H9 (cell line): ENCODE measurements at regions not wholly inside any gene's neighbourhood (a gene's known extent, or its start where the extent isn't known, plus 50 kb on each side); places are given as distances from the start of the nearest gene placed in this dataset.

Experiments used
- DNase-seq: peaks from one replicate; pipeline ENCODE4 v3.0.0-alpha.2; 2017
- H2AFZ ChIP-seq: one replicate; pipeline ENCODE4 v1.6.1; 2013; ENCODE audit warnings: mild to moderate bottlenecking, low read length, control low read depth, moderate library complexity
- H2AK5ac ChIP-seq: 2 replicates; pipeline ENCODE4 v1.6.1; 2013; ENCODE audit warnings: low read length, control low read depth, mixed read lengths; ENCODE audit not compliant: insufficient read length
- H2BK120ac ChIP-seq: one replicate; pipeline ENCODE4 v1.6.1; 2013; ENCODE audit warnings: low read depth, mild to moderate bottlenecking, low read length, control low read depth, inconsistent platforms; ENCODE audit not compliant: poor library complexity, severe bottlenecking
- H2BK12ac ChIP-seq: 2 replicates; pipeline ENCODE4 v1.6.1; 2013; ENCODE audit warnings: low read length, control low read depth, mixed read lengths, low read depth; ENCODE audit not compliant: insufficient read length
- H2BK15ac ChIP-seq: 2 replicates; pipeline ENCODE4 v1.6.1; 2013; ENCODE audit warnings: low read depth, low read length, control low read depth
- H2BK20ac ChIP-seq: one replicate; pipeline ENCODE4 v1.6.1; 2013; ENCODE audit warnings: low read depth, mild to moderate bottlenecking, low read length, control low read depth, inconsistent platforms; ENCODE audit not compliant: poor library complexity, severe bottlenecking
- H2BK5ac ChIP-seq: 2 replicates; pipeline ENCODE4 v1.6.1; 2013; ENCODE audit warnings: low read length, control low read depth, mixed read lengths; ENCODE audit not compliant: insufficient read length
- H3K14ac ChIP-seq: 2 replicates; pipeline ENCODE4 v1.6.1; 2013; ENCODE audit warnings: low read length, control low read depth; ENCODE audit not compliant: insufficient read depth
- H3K18ac ChIP-seq: 2 replicates; pipeline ENCODE4 v1.6.1; 2013; ENCODE audit warnings: low read depth, mild to moderate bottlenecking, mixed read lengths, low read length, control low read depth; ENCODE audit not compliant: insufficient read length
- H3K23ac ChIP-seq: 2 replicates; pipeline ENCODE4 v1.6.1; 2013; ENCODE audit warnings: low read length, control low read depth, mixed read lengths, low read depth; ENCODE audit not compliant: insufficient read length
- H3K23me2 ChIP-seq: 2 replicates; pipeline ENCODE4 v1.6.1; 2013; ENCODE audit warnings: low read depth, mild to moderate bottlenecking, mixed read lengths, low read length, control low read depth; ENCODE audit not compliant: insufficient read length, poor library complexity, severe bottlenecking
- H3K27ac ChIP-seq: 2 replicates; pipeline ENCODE4 v1.5.1; 2013; ENCODE audit warnings: low read length, control low read depth, mixed read lengths, low read depth; ENCODE audit not compliant: insufficient read length
- H3K27me3 ChIP-seq: 2 replicates; pipeline ENCODE4 v1.6.1; 2013; ENCODE audit warnings: low read length, control low read depth, inconsistent platforms; ENCODE audit not compliant: insufficient read depth
- H3K4ac ChIP-seq: 2 replicates; pipeline ENCODE4 v1.6.1; 2013; ENCODE audit warnings: low read depth, mild to moderate bottlenecking, control low read depth, inconsistent platforms, low read length, moderate library complexity
- H3K4me1 ChIP-seq: 2 replicates; pipeline ENCODE4 v1.6.1; 2013; ENCODE audit warnings: low read length, control low read depth, inconsistent platforms; ENCODE audit not compliant: insufficient read depth
- H3K4me2 ChIP-seq: 2 replicates; pipeline ENCODE4 v1.6.1; 2013; ENCODE audit warnings: low read length, control low read depth, mixed read lengths; ENCODE audit not compliant: insufficient read length, insufficient read depth
- H3K56ac ChIP-seq: 2 replicates; pipeline ENCODE4 v1.6.1; 2013; ENCODE audit warnings: low read depth, mild to moderate bottlenecking, mixed read lengths, low read length, control low read depth; ENCODE audit not compliant: insufficient read length
- H3K79me1 ChIP-seq: 2 replicates; pipeline ENCODE4 v1.6.1; 2013; ENCODE audit warnings: low read depth, mild to moderate bottlenecking, moderate library complexity, low read length, control low read depth, inconsistent platforms; ENCODE audit not compliant: insufficient read depth, poor library complexity, severe bottlenecking
- H3K79me2 ChIP-seq: 2 replicates; pipeline ENCODE4 v1.6.1; 2013; ENCODE audit warnings: low read length, control low read depth, inconsistent platforms; ENCODE audit not compliant: insufficient read depth
- H3K9ac ChIP-seq: 2 replicates; pipeline ENCODE4 v1.6.1; 2013; ENCODE audit warnings: low read length, control low read depth, mixed read lengths; ENCODE audit not compliant: insufficient read length; ENCODE audit errors: extremely low read depth
- H3K9me3 ChIP-seq: one replicate; pipeline ENCODE4 v1.6.1; 2013; ENCODE audit warnings: low read depth, low read length, inconsistent platforms; ENCODE audit not compliant: control insufficient read depth
- H3T11ph ChIP-seq: one replicate; pipeline ENCODE4 v1.6.1; 2013; ENCODE audit warnings: mild to moderate bottlenecking, low read length, control low read depth, inconsistent platforms
- H4K20me1 ChIP-seq: one replicate; pipeline ENCODE4 v1.6.1; 2013; ENCODE audit not compliant: control insufficient read depth, insufficient read length, insufficient read depth
- H4K5ac ChIP-seq: 2 replicates; pipeline ENCODE4 v1.6.1; 2013; ENCODE audit warnings: low read depth, mild to moderate bottlenecking, mixed read lengths, low read length, control low read depth; ENCODE audit not compliant: insufficient read length
- H4K8ac ChIP-seq: replicated peaks from 2 replicates; pipeline ENCODE4 v1.6.1; 2013; ENCODE audit warnings: low read length, control low read depth, mixed read lengths, low read depth; ENCODE audit not compliant: insufficient read length
- H4K91ac ChIP-seq: 2 replicates; pipeline ENCODE4 v1.6.1; 2013; ENCODE audit warnings: low read depth, mild to moderate bottlenecking, moderate library complexity, mixed read lengths, low read length, control low read depth; ENCODE audit not compliant: insufficient read length
- H3K27ac Mint-ChIP-seq, 3 experiments: 2 replicates in 2 of 3; 3 replicates in 1 of 3; pipeline ENCODE4 v1.8.0; 2020 to 2021; ENCODE audit warnings: mixed read lengths in 3 of 3, mild to moderate bottlenecking in 1 of 3, moderate library complexity in 1 of 3
- H3K27me3 Mint-ChIP-seq: 2 replicates; pipeline ENCODE4 v1.8.0; 2021; ENCODE audit warnings: low read depth, mild to moderate bottlenecking, moderate library complexity, mixed read lengths
- H3K36me3 Mint-ChIP-seq, 3 experiments: 2 replicates in 2 of 3; 3 replicates in 1 of 3; pipeline ENCODE4 v1.8.0; 2020 to 2021; ENCODE audit warnings: low read depth in 3 of 3, mixed read lengths in 3 of 3; ENCODE audit not compliant: insufficient read depth in 1 of 3
- H3K4me1 Mint-ChIP-seq, 2 experiments: 2 replicates each; pipeline ENCODE4 v1.8.0; 2020; ENCODE audit warnings: mixed read lengths in 2 of 2
- H3K4me3 Mint-ChIP-seq, 2 experiments: 2 replicates in 1 of 2; 3 replicates in 1 of 2; pipeline ENCODE4 v1.8.0; 2020 to 2021; ENCODE audit warnings: mild to moderate bottlenecking in 2 of 2, mixed read lengths in 2 of 2, moderate library complexity in 1 of 2
- H3K9me3 Mint-ChIP-seq, 2 experiments: 2 replicates in 1 of 2; 3 replicates in 1 of 2; pipeline ENCODE4 v1.8.0; 2020; ENCODE audit warnings: mild to moderate bottlenecking in 2 of 2, mixed read lengths in 2 of 2, moderate library complexity in 1 of 2
- CTCF ChIP-seq: fragments of 200-600 bp; sonication (generic); conservative IDR thresholded peaks from 3 replicates; pipeline ENCODE4 v1.8.0; 2021; ENCODE audit warnings: antibody characterized with exemption, mild to moderate bottlenecking
- WGBS: extraction: QIAGEN DNeasy Blood & Tissue Kit; methylation state at CpG from one replicate; pipeline ENCODE4 v1.1.7; 2013; ENCODE audit warnings: missing lambda C conversion rate, low lambda C conversion rate, mixed read lengths; ENCODE audit not compliant: insufficient read length; ENCODE audit errors: extremely low coverage; 5-methylcytosine and 5-hydroxymethylcytosine counted together

- no peak overlapping the region for H4K91ac ChIP-seq
- H4K8ac ChIP-seq: no peak overlapping the region
- no peak overlapping the region for H2BK120ac ChIP-seq
- H3K27me3 Mint-ChIP-seq: peaks cover 2% of the 10 kb centered on the region; the same call in 1 of the 2 replicates
- no CpG with 5 or more reads among the region's 2 CpGs for WGBS
- no peak overlapping the region for H2BK5ac ChIP-seq
- H2AFZ ChIP-seq: no peak overlapping the region
- H3K79me2 ChIP-seq: no peaks in the 10 kb centered on the region
- no peak overlapping the region for H3K23ac ChIP-seq
- DNase-seq: no peak
- peaks cover 0 to 3% of the 10 kb centered on the region in 2 experiments; a peak in 1 of 4 replicates for H3K4me1 Mint-ChIP-seq
- H3K9ac ChIP-seq: no peak overlapping the region
- H2AK5ac ChIP-seq: no peak overlapping the region
- H3K36me3 Mint-ChIP-seq: peaks cover under 1 to 8% (median 3%) of the 10 kb centered on the region in 3 experiments; a peak in 4 of 7 replicates
- no peak overlapping the region for H3K27ac ChIP-seq
- H3T11ph ChIP-seq: no peak overlapping the region
- no peak overlapping the region for H3K56ac ChIP-seq
- no peaks in the 10 kb centered on the region for H4K20me1 ChIP-seq
- H2BK12ac ChIP-seq: no peak overlapping the region
- H3K4ac ChIP-seq: no peak overlapping the region
- no peak overlapping the region for H3K14ac ChIP-seq
- no peak for TF ChIP-seq CTCF
- no peaks in the 10 kb centered on the region for H3K23me2 ChIP-seq
- H2BK20ac ChIP-seq: no peak overlapping the region
- no peak overlapping the region for H2BK15ac ChIP-seq
- no peak overlapping the region for H3K27ac Mint-ChIP-seq
- H3K18ac ChIP-seq: no peak overlapping the region
- H3K27me3 ChIP-seq: no peaks in the 10 kb centered on the region
- H3K9me3 ChIP-seq: no peaks in the 10 kb centered on the region
- H3K4me1 ChIP-seq: no peaks in the 10 kb centered on the region
- H3K4me2 ChIP-seq: no peak overlapping the region
- H3K4me3 Mint-ChIP-seq: no peak overlapping the region
- no peak overlapping the region for H4K5ac ChIP-seq
- H3K9me3 Mint-ChIP-seq: peaks cover 6 to 7% of the 10 kb centered on the region in 2 experiments; a peak in 4 of 5 replicates
- no peaks in the 10 kb centered on the region for H3K79me1 ChIP-seq
Observed at GRCh38 chr12:105524961-105525360, 194.5 kb downstream of the C12orf75 start.
